ENCODE measurements at regions not wholly inside any gene's neighbourhood (a gene's known extent, or its start where the extent isn't known, plus 50 kb on each side); places are given as distances from the start of the nearest gene placed in this dataset.

DNA sequence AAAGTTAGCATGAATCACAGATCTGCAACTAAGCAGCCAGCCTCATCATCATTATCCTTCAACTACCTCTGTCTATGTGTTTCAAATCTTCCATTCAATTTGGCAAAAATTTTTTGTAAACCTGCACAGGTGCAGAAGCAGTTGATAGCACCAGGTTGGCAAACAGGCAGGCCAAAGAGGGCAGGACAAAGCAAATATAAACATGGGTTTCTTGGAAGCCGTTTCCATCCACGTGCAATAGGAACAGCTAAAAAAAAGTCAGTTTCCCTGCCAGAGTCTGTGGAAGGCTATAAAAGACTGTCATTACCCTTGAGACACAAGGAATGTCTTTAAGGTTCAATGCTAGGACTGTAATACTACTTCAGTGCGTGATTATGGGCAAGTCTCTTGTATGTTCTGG lies 253.2 kb downstream of the PDHA2 start:
- TF ChIP-seq, protein P1, sequence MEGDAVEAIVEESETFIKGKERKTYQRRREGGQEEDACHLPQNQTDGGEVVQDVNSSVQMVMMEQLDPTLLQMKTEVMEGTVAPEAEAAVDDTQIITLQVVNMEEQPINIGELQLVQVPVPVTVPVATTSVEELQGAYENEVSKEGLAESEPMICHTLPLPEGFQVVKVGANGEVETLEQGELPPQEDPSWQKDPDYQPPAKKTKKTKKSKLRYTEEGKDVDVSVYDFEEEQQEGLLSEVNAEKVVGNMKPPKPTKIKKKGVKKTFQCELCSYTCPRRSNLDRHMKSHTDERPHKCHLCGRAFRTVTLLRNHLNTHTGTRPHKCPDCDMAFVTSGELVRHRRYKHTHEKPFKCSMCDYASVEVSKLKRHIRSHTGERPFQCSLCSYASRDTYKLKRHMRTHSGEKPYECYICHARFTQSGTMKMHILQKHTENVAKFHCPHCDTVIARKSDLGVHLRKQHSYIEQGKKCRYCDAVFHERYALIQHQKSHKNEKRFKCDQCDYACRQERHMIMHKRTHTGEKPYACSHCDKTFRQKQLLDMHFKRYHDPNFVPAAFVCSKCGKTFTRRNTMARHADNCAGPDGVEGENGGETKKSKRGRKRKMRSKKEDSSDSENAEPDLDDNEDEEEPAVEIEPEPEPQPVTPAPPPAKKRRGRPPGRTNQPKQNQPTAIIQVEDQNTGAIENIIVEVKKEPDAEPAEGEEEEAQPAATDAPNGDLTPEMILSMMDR (conservative IDR thresholded peaks at IDR 0.05; ENCODE audit: low read depth, low read length): no peak
- TF ChIP-seq EZH2 (IDR thresholded peaks at IDR 0.05; ENCODE audit: borderline replicate concordance, low read depth, low read length, poor library complexity, severe bottlenecking): no peak

Measured in A673 (cell line).